ENCODE measurements at regions not wholly inside any gene's neighbourhood (a gene's known extent, or its start where the extent isn't known, plus 50 kb on each side); places are given as distances from the start of the nearest gene placed in this dataset.
"Not testable (repeated sequence)": the region's sequence is repeated elsewhere in the genome, so short reads cannot be mapped to it uniquely, and the experiment has no call there.

GRCh38 chr1:184183919-184184318 is 132.4 kb downstream of the TSEN15 start:
- DNase-seq = no peak

- not testable (repeated sequence) for DNase-seq
Observed at GRCh38 chr1:184184614-184185013, 133.1 kb downstream of the TSEN15 start.

GRCh38 chr1:184185347-184185746 is 133.8 kb downstream of the TSEN15 start:
- no peak for DNase-seq

- DNase-seq = no peak
Observed at GRCh38 chr1:184186167-184186566, 134.6 kb downstream of the TSEN15 start.

- DNase-seq = no peak
Observed at GRCh38 chr1:184187097-184187496, 135.6 kb downstream of the TSEN15 start.

GRCh38 chr1:184188037-184188436 is 136.5 kb downstream of the TSEN15 start:
- DNase-seq = no peak

GRCh38 chr1:184189361-184189760 is 137.8 kb downstream of the TSEN15 start:
- DNase-seq = no peak

- no peak for DNase-seq
Observed at GRCh38 chr1:184190616-184191015, 139.1 kb downstream of the TSEN15 start.

- DNase-seq = peak; percentile 87
Observed at GRCh38 chr1:184191181-184191621, 139.7 kb downstream of the TSEN15 start.

- DNase-seq = no peak
Observed at GRCh38 chr1:184192796-184193195, 141.3 kb downstream of the TSEN15 start.

GRCh38 chr1:184193451-184193850 is 141.9 kb downstream of the TSEN15 start:
- DNase-seq = no peak

GRCh38 chr1:184194236-184194635 is 142.7 kb downstream of the TSEN15 start:
- DNase-seq = no peak

GRCh38 chr1:184195722-184196121 is 144.2 kb downstream of the TSEN15 start:
- not testable (repeated sequence) for DNase-seq

GRCh38 chr1:184197831-184198230 is 146.3 kb downstream of the TSEN15 start:
- DNase-seq = no peak

- DNase-seq = no peak
Observed at GRCh38 chr1:184199036-184199435, 147.5 kb downstream of the TSEN15 start.

GRCh38 chr1:184199438-184200085 is 148.0 kb downstream of the TSEN15 start:
- peak; percentile 62 for DNase-seq

GRCh38 chr1:184208622-184209021 is 157.1 kb downstream of the TSEN15 start:
- DNase-seq = no peak

- DNase-seq = peak; percentile 63
Observed at GRCh38 chr1:184210031-184210430, 158.5 kb downstream of the TSEN15 start.

GRCh38 chr1:184210862-184211261 is 159.3 kb downstream of the TSEN15 start:
- no peak for DNase-seq

- DNase-seq = peak; percentile 65
Observed at GRCh38 chr1:184212649-184213314, 161.3 kb downstream of the TSEN15 start.

GRCh38 chr1:184214128-184214527 is 162.6 kb downstream of the TSEN15 start:
- no peak for DNase-seq

- no peak for DNase-seq
Observed at GRCh38 chr1:184215274-184215925, 163.9 kb downstream of the TSEN15 start.

GRCh38 chr1:184218458-184219075 is 167.0 kb downstream of the TSEN15 start:
- no peak for DNase-seq

All from renal pelvis (tissue), 1 donor.